Adrenal gland (tissue), 5 donors: ENCODE measurements at regions not wholly inside any gene's neighbourhood (a gene's known extent, or its start where the extent isn't known, plus 50 kb on each side); places are given as distances from the start of the nearest gene placed in this dataset.

Source experiments
- POLR2A ChIP-seq, 2 donors: fragments of 450-650 bp; IDR thresholded peaks; one replicate each; pipeline ENCODE4 v1.6.1; 2017; ENCODE audit warnings: antibody characterized with exemption in 2 of 2, mild to moderate bottlenecking in 2 of 2, moderate library complexity in 1 of 2
- TF ChIP-seq, protein P1 (sequence below), 6 experiments: fragments of 450-650 bp in 4 of 6; fragments of 200-600 bp in 2 of 6; sonication (generic) in 1 of 6; IDR thresholded peaks; 1 replicate in 5 of 6; 2 replicates in 1 of 6; pipeline versions ENCODE4 v1.5.1 to v1.8.0; 2016 to 2021; ENCODE audit warnings: antibody characterized with exemption in 6 of 6, mild to moderate bottlenecking in 2 of 6, moderate library complexity in 1 of 6
- donor health status: DM: no; HTN: no; CAD: no.

DNA sequence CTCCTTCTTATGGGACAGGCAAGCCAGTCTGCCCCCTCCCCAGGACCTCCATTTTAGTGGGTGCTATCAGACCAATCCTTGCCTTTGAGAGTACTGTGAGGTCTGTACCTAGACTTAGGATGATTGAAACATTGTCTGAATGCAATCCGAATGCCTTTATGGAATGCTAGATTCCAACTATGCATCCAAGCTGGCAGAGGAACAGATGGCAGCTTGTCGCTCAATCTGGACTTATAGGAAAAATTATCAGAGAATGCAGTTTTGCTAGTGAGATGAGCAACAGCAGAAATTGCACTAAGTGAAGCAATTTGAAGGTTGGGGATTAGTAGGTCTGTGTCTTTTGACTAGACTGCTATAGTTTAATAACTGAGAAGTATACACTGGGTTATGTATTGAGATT is 109.1 kb downstream of the DYRK2 start:
- TF ChIP-seq, protein P1, sequence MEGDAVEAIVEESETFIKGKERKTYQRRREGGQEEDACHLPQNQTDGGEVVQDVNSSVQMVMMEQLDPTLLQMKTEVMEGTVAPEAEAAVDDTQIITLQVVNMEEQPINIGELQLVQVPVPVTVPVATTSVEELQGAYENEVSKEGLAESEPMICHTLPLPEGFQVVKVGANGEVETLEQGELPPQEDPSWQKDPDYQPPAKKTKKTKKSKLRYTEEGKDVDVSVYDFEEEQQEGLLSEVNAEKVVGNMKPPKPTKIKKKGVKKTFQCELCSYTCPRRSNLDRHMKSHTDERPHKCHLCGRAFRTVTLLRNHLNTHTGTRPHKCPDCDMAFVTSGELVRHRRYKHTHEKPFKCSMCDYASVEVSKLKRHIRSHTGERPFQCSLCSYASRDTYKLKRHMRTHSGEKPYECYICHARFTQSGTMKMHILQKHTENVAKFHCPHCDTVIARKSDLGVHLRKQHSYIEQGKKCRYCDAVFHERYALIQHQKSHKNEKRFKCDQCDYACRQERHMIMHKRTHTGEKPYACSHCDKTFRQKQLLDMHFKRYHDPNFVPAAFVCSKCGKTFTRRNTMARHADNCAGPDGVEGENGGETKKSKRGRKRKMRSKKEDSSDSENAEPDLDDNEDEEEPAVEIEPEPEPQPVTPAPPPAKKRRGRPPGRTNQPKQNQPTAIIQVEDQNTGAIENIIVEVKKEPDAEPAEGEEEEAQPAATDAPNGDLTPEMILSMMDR (IDR thresholded peaks at IDR 0.05) = no peak
- TF ChIP-seq POLR2A (IDR thresholded peaks at IDR 0.05) = no peak
